ENCODE measurements at regions not wholly inside any gene's neighbourhood (a gene's known extent, or its start where the extent isn't known, plus 50 kb on each side); places are given as distances from the start of the nearest gene placed in this dataset.

DNA sequence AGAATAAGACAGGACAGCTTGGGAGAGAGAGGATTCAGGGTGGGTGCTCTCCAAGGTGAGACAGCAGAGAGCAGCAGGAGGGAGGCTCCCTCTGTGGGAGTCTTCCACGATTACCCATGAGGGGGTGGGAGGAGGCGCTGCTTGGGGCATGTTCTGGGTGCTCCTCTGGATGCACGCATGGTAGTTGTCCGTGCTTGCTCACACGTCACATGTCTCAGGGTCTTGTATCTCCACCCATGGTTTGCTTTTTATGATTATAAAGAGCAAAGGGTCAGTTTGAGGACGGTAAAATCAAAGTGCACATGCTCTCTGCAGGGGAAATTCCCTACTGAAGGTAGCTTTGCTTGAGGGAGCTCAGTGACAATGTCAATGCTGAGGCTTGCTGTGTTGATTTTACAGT, 338.4 kb downstream of the THBS2 start:
- TF ChIP-seq, protein P1, sequence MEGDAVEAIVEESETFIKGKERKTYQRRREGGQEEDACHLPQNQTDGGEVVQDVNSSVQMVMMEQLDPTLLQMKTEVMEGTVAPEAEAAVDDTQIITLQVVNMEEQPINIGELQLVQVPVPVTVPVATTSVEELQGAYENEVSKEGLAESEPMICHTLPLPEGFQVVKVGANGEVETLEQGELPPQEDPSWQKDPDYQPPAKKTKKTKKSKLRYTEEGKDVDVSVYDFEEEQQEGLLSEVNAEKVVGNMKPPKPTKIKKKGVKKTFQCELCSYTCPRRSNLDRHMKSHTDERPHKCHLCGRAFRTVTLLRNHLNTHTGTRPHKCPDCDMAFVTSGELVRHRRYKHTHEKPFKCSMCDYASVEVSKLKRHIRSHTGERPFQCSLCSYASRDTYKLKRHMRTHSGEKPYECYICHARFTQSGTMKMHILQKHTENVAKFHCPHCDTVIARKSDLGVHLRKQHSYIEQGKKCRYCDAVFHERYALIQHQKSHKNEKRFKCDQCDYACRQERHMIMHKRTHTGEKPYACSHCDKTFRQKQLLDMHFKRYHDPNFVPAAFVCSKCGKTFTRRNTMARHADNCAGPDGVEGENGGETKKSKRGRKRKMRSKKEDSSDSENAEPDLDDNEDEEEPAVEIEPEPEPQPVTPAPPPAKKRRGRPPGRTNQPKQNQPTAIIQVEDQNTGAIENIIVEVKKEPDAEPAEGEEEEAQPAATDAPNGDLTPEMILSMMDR (IDR thresholded peaks at IDR 0.05), result no peak
- no peak for TF ChIP-seq POLR2A (IDR thresholded peaks at IDR 0.05)

Data from heart left ventricle (tissue), 13 donors.